ENCODE measurements at regions not wholly inside any gene's neighbourhood (a gene's known extent, or its start where the extent isn't known, plus 50 kb on each side); places are given as distances from the start of the nearest gene placed in this dataset.

- H3K4me1 ChIP-seq: peaks cover 9% of the 10 kb centered on the region
Measured at GRCh38 chr11:19400296-19400695, 159.6 kb upstream of the E2F8 start.

GRCh38 chr11:19398772-19399527, 158.2 kb upstream of the E2F8 start:
- Histone ChIP-seq H3K27ac (no peak overlapping the region), H3K27me3 (ENCODE audit: low read depth) (no peaks in the 10 kb centered on the region), H3K9me3 (no peaks in the 10 kb centered on the region), H3K4me1 (peaks cover 9% of the 10 kb centered on the region), H3K4me3 (no peak overlapping the region), H3K36me3 (no peaks in the 10 kb centered on the region)
- intact Hi-C loops (cut with DNase I): no loop called here
- DNase-seq (no peak), ATAC-seq (peak; percentile 44 to 66)
- TF ChIP-seq CTCF (IDR thresholded peaks at IDR 0.05): no peak

More at GRCh38 chr11:19400296-19400695, 159.6 kb upstream of the E2F8 start:
- no peak for ATAC-seq
- no peak for TF ChIP-seq CTCF (IDR thresholded peaks at IDR 0.05)
- H3K36me3 ChIP-seq: no peaks in the 10 kb centered on the region
- no peak for DNase-seq
- no peaks in the 10 kb centered on the region for H3K27me3 ChIP-seq (ENCODE audit: low read depth)
- intact Hi-C loops (cut with DNase I): no loop called here
- no peak overlapping the region for H3K4me3 ChIP-seq
- H3K27ac ChIP-seq: no peak overlapping the region
- H3K9me3 ChIP-seq: no peaks in the 10 kb centered on the region

- ATAC-seq (no peak), DNase-seq (no peak)
- intact Hi-C loops (cut with DNase I): no loop called here
- Histone ChIP-seq H3K36me3 (no peaks in the 10 kb centered on the region), H3K4me1 (peaks cover 9% of the 10 kb centered on the region), H3K27me3 (ENCODE audit: low read depth) (no peaks in the 10 kb centered on the region), H3K9me3 (no peaks in the 10 kb centered on the region), H3K27ac (no peak overlapping the region), H3K4me3 (no peak overlapping the region)
- no peak for TF ChIP-seq CTCF (IDR thresholded peaks at IDR 0.05)
Measured at GRCh38 chr11:19398273-19398672, 157.5 kb upstream of the E2F8 start.

GRCh38 chr11:19395050-19395449, 154.3 kb upstream of the E2F8 start:
- Histone ChIP-seq H3K27ac (no peak overlapping the region), H3K36me3 (no peaks in the 10 kb centered on the region), H3K4me3 (no peak overlapping the region), H3K27me3 (ENCODE audit: low read depth) (no peaks in the 10 kb centered on the region), H3K4me1 (peaks cover 9% of the 10 kb centered on the region), H3K9me3 (no peaks in the 10 kb centered on the region)
- intact Hi-C loops (cut with DNase I): no loop called here
- DNase-seq: no peak
- TF ChIP-seq CTCF (IDR thresholded peaks at IDR 0.05): no peak
- no peak for ATAC-seq

GRCh38 chr11:19394525-19395016, 153.8 kb upstream of the E2F8 start:
- no peak overlapping the region for H3K27ac ChIP-seq
- DNase-seq: no peak

More at GRCh38 chr11:19394525-19395016, 153.8 kb upstream of the E2F8 start:
- H3K4me1 ChIP-seq: peaks cover 7% of the 10 kb centered on the region
- TF ChIP-seq CTCF (IDR thresholded peaks at IDR 0.05): no peak
- intact Hi-C loops (cut with DNase I): no loop called here
- no peak for ATAC-seq
- H3K36me3 ChIP-seq: no peaks in the 10 kb centered on the region
- H3K4me3 ChIP-seq: no peak overlapping the region
- no peaks in the 10 kb centered on the region for H3K27me3 ChIP-seq (ENCODE audit: low read depth)
- no peaks in the 10 kb centered on the region for H3K9me3 ChIP-seq

Measured in lower lobe of right lung (tissue), 2 donors.